Stimulated activated CD4-positive, alpha-beta T cell treated with anti-CD3 and anti-CD28 coated beads, Interleukin-15, amount 100 ng/mL, for 48 hours (primary cell): ENCODE measurements at regions not wholly inside any gene's neighbourhood (a gene's known extent, or its start where the extent isn't known, plus 50 kb on each side); places are given as distances from the start of the nearest gene placed in this dataset.
A peak's percentile ranks its signal among the peaks of the same experiment; 100 is the strongest.

Source experiments
- DNase-seq, 2 donors: peaks; one replicate each; pipeline ENCODE4 v3.0.0-alpha.2; 2020; ENCODE audit warnings: low read depth in 2 of 2

GRCh38 chr2:134080386-134081089 is 173.3 kb upstream of the MGAT5 start:
- DNase-seq = no peak

- no peak for DNase-seq
Observed at GRCh38 chr2:134081238-134081938, 172.5 kb upstream of the MGAT5 start.

GRCh38 chr2:134083548-134083947 is 170.3 kb upstream of the MGAT5 start:
- no peak for DNase-seq

GRCh38 chr2:134086594-134087219 is 167.2 kb upstream of the MGAT5 start:
- no peak for DNase-seq

- no peak for DNase-seq
Observed at GRCh38 chr2:134087371-134087921, 166.4 kb upstream of the MGAT5 start.

- no peak for DNase-seq
Observed at GRCh38 chr2:134089454-134089853, 164.4 kb upstream of the MGAT5 start.

- DNase-seq = no peak
Observed at GRCh38 chr2:134097740-134098139, 156.1 kb upstream of the MGAT5 start.

GRCh38 chr2:134098321-134098720 is 155.6 kb upstream of the MGAT5 start:
- no peak for DNase-seq

- no peak for DNase-seq
Observed at GRCh38 chr2:134099273-134099672, 154.6 kb upstream of the MGAT5 start.

- DNase-seq = no peak
Observed at GRCh38 chr2:134103196-134103595, 150.7 kb upstream of the MGAT5 start.

GRCh38 chr2:134104754-134105153 is 149.1 kb upstream of the MGAT5 start:
- peak in 1 of 2 donors; percentile 21 for DNase-seq

- no peak for DNase-seq
Observed at GRCh38 chr2:134107402-134107801, 146.5 kb upstream of the MGAT5 start.

GRCh38 chr2:134108113-134108512 is 145.8 kb upstream of the MGAT5 start:
- no peak for DNase-seq

- DNase-seq = no peak
Observed at GRCh38 chr2:134109246-134109645, 144.6 kb upstream of the MGAT5 start.

GRCh38 chr2:134109725-134110124 is 144.1 kb upstream of the MGAT5 start:
- no peak for DNase-seq

GRCh38 chr2:134110532-134110931 is 143.3 kb upstream of the MGAT5 start:
- DNase-seq = no peak

GRCh38 chr2:134117676-134118075 is 136.2 kb upstream of the MGAT5 start:
- DNase-seq = no peak

GRCh38 chr2:134118279-134119116 is 135.4 kb upstream of the MGAT5 start:
- peak; percentile 74 to 78 for DNase-seq

GRCh38 chr2:134119117-134119712 is 134.7 kb upstream of the MGAT5 start:
- DNase-seq = no peak

- peak; percentile 62 to 75 for DNase-seq
Observed at GRCh38 chr2:134119713-134120405, 134.0 kb upstream of the MGAT5 start.

GRCh38 chr2:134120406-134120732 is 133.5 kb upstream of the MGAT5 start:
- DNase-seq = no peak
